ENCODE measurements at regions not wholly inside any gene's neighbourhood (a gene's known extent, or its start where the extent isn't known, plus 50 kb on each side); places are given as distances from the start of the nearest gene placed in this dataset.

DNA sequence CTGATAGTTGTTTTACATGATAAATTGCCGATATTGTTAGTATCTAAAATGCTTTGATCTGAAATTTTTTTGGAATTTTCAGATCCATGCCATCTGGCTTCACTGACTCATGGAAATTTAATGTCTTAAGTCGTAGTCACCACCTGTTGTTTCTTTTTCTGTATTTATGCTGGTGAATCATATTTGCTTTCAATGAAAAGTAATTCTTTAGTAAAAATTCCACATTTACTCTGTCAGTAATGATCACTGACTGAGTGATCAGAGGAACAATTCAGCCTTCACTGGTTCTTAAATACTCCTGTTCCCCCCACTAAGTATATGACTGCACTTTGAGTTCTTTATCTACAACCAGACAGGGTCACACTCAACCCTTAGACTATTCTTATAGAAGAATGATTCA lies 185.6 kb upstream of the NRIP1 start:
- Histone ChIP-seq H3K27ac (ENCODE audit: low read depth in 1 of 2, low read length in 2 of 2) (no peak overlapping the region), H3K9me3 (ENCODE audit: control insufficient read depth, low read length) (no peaks in the 10 kb centered on the region), H3K36me3 (ENCODE audit: control insufficient read depth in 1 of 2, insufficient read depth in 2 of 2, low read length in 1 of 2) (no peaks in the 10 kb centered on the region), H3K4me3 (ENCODE audit: low read length in 2 of 2) (no peak overlapping the region), H3K27me3 (ENCODE audit: control insufficient read depth in 1 of 2, insufficient read depth in 2 of 2, low read length in 1 of 2) (no peaks in the 10 kb centered on the region), H3K4me1 (ENCODE audit: control insufficient read depth in 1 of 2, insufficient read depth in 2 of 2, low read length in 2 of 2) (no peaks in the 10 kb centered on the region)
- 67 to 78% methylated on average over 2 of the region's 2 CpGs for WGBS, 2 donors
- DNase-seq (no peak), ATAC-seq (ENCODE audit: low FRiP score) (no peak)
- intact Hi-C loops (cut with DNase I), result no loop called here

DNA sequence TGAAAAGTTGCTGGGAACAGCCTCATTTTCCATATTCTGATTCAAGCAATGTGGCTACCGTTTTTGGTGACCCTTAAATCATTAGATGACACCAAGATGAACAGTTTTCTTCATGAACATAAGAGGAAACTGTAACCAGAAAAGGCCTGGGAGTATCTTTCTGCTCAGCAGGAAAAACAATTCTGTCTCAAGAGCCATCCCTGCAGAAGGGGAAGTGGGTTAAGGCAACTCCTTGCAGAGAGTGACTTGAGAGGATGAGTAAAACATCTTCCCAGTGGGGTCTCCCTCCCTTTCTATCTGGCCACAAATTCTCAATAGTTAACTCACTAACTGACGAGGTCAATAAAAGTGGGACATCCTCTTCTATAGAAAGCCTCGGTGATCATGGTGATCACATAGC lies 187.6 kb upstream of the NRIP1 start:
- Histone ChIP-seq H3K9me3 (ENCODE audit: control insufficient read depth, low read length) (no peaks in the 10 kb centered on the region), H3K27me3 (ENCODE audit: control insufficient read depth in 1 of 2, insufficient read depth in 2 of 2, low read length in 1 of 2) (no peaks in the 10 kb centered on the region), H3K4me1 (ENCODE audit: control insufficient read depth in 1 of 2, insufficient read depth in 2 of 2, low read length in 2 of 2) (no peaks in the 10 kb centered on the region), H3K4me3 (ENCODE audit: low read length in 2 of 2) (no peak overlapping the region), H3K27ac (ENCODE audit: low read depth in 1 of 2, low read length in 2 of 2) (no peak overlapping the region), H3K36me3 (ENCODE audit: control insufficient read depth in 1 of 2, insufficient read depth in 2 of 2, low read length in 1 of 2) (no peaks in the 10 kb centered on the region)
- intact Hi-C loops (cut with DNase I), result no loop called here
- ATAC-seq (ENCODE audit: low FRiP score) (no peak), DNase-seq (no peak)
- WGBS, 2 donors, result 70 to 76% methylated on average over 3 of the region's 3 CpGs

DNA sequence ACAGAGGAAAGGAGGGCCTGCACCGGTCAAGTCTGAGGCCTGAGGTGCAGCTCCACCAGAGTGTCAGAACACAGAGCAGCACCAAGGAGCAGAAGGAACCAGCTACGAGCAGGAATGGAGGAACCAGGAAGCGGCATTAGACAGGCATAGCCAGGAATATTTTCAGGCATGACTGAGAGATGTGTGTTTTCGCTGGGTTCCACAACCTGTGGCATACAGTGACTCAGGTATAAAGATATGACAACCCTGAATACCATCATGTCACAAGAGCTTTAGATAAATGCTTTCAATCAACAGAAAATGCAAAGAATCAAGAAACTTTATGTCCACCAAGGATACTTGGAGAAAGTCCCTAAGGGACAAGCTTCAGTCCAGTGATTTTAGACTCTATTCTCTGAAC lies 189.3 kb upstream of the NRIP1 start:
- H3K4me3 ChIP-seq (ENCODE audit: low read length in 2 of 2), result no peak overlapping the region
- no peaks in the 10 kb centered on the region for H3K9me3 ChIP-seq (ENCODE audit: control insufficient read depth, low read length)
- WGBS, 2 donors, result 93 to 95% methylated on average over 4 of the region's 4 CpGs
- intact Hi-C loops (cut with DNase I), result no loop called here
- no peak overlapping the region for H3K27ac ChIP-seq (ENCODE audit: low read depth in 1 of 2, low read length in 2 of 2)
- ATAC-seq (ENCODE audit: low FRiP score) (no peak), DNase-seq (no peak)
- no peaks in the 10 kb centered on the region for H3K4me1 ChIP-seq (ENCODE audit: control insufficient read depth in 1 of 2, insufficient read depth in 2 of 2, low read length in 2 of 2)
- H3K36me3 ChIP-seq (ENCODE audit: control insufficient read depth in 1 of 2, insufficient read depth in 2 of 2, low read length in 1 of 2), result no peaks in the 10 kb centered on the region
- no peaks in the 10 kb centered on the region for H3K27me3 ChIP-seq (ENCODE audit: control insufficient read depth in 1 of 2, insufficient read depth in 2 of 2, low read length in 1 of 2)

DNA sequence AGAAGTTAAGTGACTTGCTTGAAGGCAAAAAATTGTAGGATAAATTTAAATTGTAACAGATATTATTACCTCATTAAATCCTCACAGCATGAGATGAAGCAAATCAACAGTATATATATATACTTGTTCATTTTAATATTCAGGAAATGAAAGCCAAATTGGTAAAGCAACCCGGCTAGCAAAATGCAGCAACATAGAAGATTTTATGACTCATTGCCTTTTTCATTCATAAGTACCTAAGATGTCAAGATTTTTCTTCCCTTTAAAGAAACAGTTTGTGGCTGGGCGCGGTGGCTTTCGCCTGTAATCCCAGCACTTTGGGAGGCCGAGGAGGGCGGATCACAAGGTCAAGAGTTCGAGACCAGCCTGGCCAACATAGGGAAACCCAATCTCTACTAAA lies 190.5 kb upstream of the NRIP1 start:
- Histone ChIP-seq H3K9me3 (ENCODE audit: control insufficient read depth, low read length) (no peaks in the 10 kb centered on the region), H3K27me3 (ENCODE audit: control insufficient read depth in 1 of 2, insufficient read depth in 2 of 2, low read length in 1 of 2) (no peaks in the 10 kb centered on the region), H3K4me1 (ENCODE audit: control insufficient read depth in 1 of 2, insufficient read depth in 2 of 2, low read length in 2 of 2) (no peaks in the 10 kb centered on the region), H3K4me3 (ENCODE audit: low read length in 2 of 2) (no peak overlapping the region), H3K27ac (ENCODE audit: low read depth in 1 of 2, low read length in 2 of 2) (no peak overlapping the region), H3K36me3 (ENCODE audit: control insufficient read depth in 1 of 2, insufficient read depth in 2 of 2, low read length in 1 of 2) (no peaks in the 10 kb centered on the region)
- 88 to 97% methylated on average over 7 of the region's 7 CpGs for WGBS, 2 donors
- intact Hi-C loops (cut with DNase I), result no loop called here
- DNase-seq, result no peak
- no peak for ATAC-seq (ENCODE audit: low FRiP score)

DNA sequence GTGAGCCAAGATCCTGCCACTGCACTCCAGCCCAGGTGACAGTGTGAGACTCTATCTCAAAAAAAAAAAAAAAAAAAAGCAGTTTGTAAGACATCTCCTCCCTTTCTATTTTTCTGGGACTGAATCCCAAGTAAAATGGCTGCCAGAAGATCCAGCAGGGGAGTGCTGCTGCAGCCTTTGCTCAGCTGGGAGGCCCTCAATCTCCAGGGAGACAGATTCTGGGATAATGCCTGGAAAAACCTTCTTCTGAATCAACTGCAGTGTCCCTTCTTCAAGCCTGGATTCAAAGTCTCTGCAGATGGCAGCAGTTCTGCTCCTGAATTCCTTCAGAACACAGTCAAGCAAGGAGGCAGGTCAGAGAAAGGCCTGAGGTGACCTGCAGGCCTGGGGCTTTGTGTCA lies 191.0 kb upstream of the NRIP1 start:
- H3K9me3 ChIP-seq (ENCODE audit: control insufficient read depth, low read length), result no peaks in the 10 kb centered on the region
- H3K4me1 ChIP-seq (ENCODE audit: control insufficient read depth in 1 of 2, insufficient read depth in 2 of 2, low read length in 2 of 2), result no peaks in the 10 kb centered on the region
- no peak overlapping the region for H3K27ac ChIP-seq (ENCODE audit: low read depth in 1 of 2, low read length in 2 of 2)
- DNase-seq, result no peak
- intact Hi-C loops (cut with DNase I), result no loop called here
- no peak for ATAC-seq (ENCODE audit: low FRiP score)
- no peaks in the 10 kb centered on the region for H3K36me3 ChIP-seq (ENCODE audit: control insufficient read depth in 1 of 2, insufficient read depth in 2 of 2, low read length in 1 of 2)
- no peaks in the 10 kb centered on the region for H3K27me3 ChIP-seq (ENCODE audit: control insufficient read depth in 1 of 2, insufficient read depth in 2 of 2, low read length in 1 of 2)
- no peak overlapping the region for H3K4me3 ChIP-seq (ENCODE audit: low read length in 2 of 2)

DNA sequence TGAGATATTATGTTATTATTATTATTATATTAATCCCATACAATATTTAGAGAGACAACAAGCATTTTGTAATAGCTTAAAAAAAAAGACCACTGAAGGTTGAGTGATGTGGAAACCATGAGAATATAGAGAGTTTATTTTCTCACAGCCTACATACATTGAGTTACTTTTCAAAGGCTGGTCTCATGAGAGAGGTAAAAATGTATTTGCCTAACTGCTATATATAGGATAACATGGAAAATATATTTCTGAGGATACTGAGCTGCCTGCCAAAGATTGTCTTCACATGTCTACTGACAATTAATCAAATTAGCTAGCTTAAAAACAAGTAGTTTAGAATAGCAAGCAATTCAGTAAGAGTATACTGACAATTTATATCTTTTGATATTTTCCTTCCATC lies 192.2 kb upstream of the NRIP1 start:
- no peak overlapping the region for H3K27ac ChIP-seq (ENCODE audit: low read depth in 1 of 2, low read length in 2 of 2)
- H3K27me3 ChIP-seq (ENCODE audit: control insufficient read depth in 1 of 2, insufficient read depth in 2 of 2, low read length in 1 of 2), result no peaks in the 10 kb centered on the region
- intact Hi-C loops (cut with DNase I), result no loop called here
- H3K36me3 ChIP-seq (ENCODE audit: control insufficient read depth in 1 of 2, insufficient read depth in 2 of 2, low read length in 1 of 2), result no peaks in the 10 kb centered on the region
- no peak for DNase-seq
- no peaks in the 10 kb centered on the region for H3K4me1 ChIP-seq (ENCODE audit: control insufficient read depth in 1 of 2, insufficient read depth in 2 of 2, low read length in 2 of 2)
- H3K4me3 ChIP-seq (ENCODE audit: low read length in 2 of 2), result no peak overlapping the region
- no peaks in the 10 kb centered on the region for H3K9me3 ChIP-seq (ENCODE audit: control insufficient read depth, low read length)
- ATAC-seq (ENCODE audit: low FRiP score), result no peak

DNA sequence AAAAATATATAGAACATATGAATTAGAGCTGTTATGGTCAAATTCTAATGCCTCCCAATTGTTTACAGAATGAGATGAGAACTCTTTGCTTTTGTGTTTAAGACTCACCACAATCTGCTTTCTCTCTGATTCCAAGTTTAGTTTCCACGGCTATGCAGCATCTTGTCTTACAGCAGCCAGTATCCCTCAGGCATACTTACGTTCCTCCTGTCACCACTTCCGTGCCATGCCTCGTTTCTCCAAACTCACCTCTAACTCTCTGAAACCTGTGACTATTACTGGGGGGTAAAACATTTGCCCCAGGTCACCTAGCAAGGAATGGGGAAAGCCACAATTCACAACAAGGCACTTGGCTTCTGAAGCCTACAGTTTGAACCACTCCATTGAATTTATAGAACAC lies 192.8 kb upstream of the NRIP1 start:
- no peaks in the 10 kb centered on the region for H3K4me1 ChIP-seq (ENCODE audit: control insufficient read depth in 1 of 2, insufficient read depth in 2 of 2, low read length in 2 of 2)
- no peak overlapping the region for H3K27ac ChIP-seq (ENCODE audit: low read depth in 1 of 2, low read length in 2 of 2)
- no peaks in the 10 kb centered on the region for H3K27me3 ChIP-seq (ENCODE audit: control insufficient read depth in 1 of 2, insufficient read depth in 2 of 2, low read length in 1 of 2)
- no peaks in the 10 kb centered on the region for H3K9me3 ChIP-seq (ENCODE audit: control insufficient read depth, low read length)
- ATAC-seq (ENCODE audit: low FRiP score), result no peak
- H3K36me3 ChIP-seq (ENCODE audit: control insufficient read depth in 1 of 2, insufficient read depth in 2 of 2, low read length in 1 of 2), result no peaks in the 10 kb centered on the region
- no peak overlapping the region for H3K4me3 ChIP-seq (ENCODE audit: low read length in 2 of 2)
- intact Hi-C loops (cut with DNase I), result no loop called here
- DNase-seq, result no peak
- WGBS, 2 donors, result 85 to 86% methylated on average over 4 of the region's 4 CpGs

DNA sequence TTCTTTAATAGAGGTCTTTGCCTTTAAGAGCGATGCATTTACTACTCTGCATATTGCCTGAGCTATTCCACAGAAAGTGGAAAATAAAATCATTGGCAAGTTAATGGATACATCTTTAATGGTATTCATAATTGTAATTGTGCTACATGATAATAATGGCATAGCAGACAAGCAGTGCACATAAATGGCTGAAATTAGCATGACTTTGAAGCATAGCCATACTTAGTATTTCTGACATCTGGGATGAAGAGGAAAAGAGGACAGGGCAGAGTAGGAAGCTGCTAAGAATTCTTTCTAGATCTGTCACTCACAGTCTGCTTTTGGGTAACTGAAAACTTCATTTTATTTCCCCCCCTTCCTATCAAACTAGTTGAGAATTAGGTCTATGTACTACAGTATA lies 195.0 kb upstream of the NRIP1 start:
- WGBS, 2 donors, result 98% methylated on average over 1 of the region's 1 CpG
- H3K27me3 ChIP-seq (ENCODE audit: control insufficient read depth in 1 of 2, insufficient read depth in 2 of 2, low read length in 1 of 2), result no peaks in the 10 kb centered on the region
- H3K36me3 ChIP-seq (ENCODE audit: control insufficient read depth in 1 of 2, insufficient read depth in 2 of 2, low read length in 1 of 2), result no peaks in the 10 kb centered on the region
- no peaks in the 10 kb centered on the region for H3K9me3 ChIP-seq (ENCODE audit: control insufficient read depth, low read length)
- H3K27ac ChIP-seq (ENCODE audit: low read depth in 1 of 2, low read length in 2 of 2), result no peak overlapping the region
- no peaks in the 10 kb centered on the region for H3K4me1 ChIP-seq (ENCODE audit: control insufficient read depth in 1 of 2, insufficient read depth in 2 of 2, low read length in 2 of 2)
- no peak overlapping the region for H3K4me3 ChIP-seq (ENCODE audit: low read length in 2 of 2)
- ATAC-seq (ENCODE audit: low FRiP score), result no peak
- DNase-seq, result no peak
- intact Hi-C loops (cut with DNase I), result no loop called here

DNA sequence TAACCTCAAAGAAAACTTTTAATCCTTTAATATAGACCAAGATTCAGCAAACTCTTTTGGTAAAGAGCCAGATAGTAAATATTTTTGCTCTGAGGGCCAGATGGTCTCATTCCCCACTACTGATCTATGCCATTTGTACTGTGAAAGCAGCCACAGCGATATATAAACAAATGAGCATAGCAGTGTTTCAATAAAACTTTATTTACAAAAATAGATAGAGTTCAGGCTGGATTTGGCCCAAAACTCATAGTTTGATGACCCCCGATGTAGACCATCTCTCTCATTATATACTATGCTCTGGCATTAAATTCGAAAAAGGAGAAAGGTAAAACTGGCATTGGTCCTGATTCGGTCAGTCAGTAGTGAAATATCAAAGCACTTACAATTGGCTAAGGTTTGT lies 195.8 kb upstream of the NRIP1 start:
- WGBS, 2 donors, result 86 to 88% methylated on average over 4 of the region's 4 CpGs
- no peaks in the 10 kb centered on the region for H3K27me3 ChIP-seq (ENCODE audit: control insufficient read depth in 1 of 2, insufficient read depth in 2 of 2, low read length in 1 of 2)
- H3K36me3 ChIP-seq (ENCODE audit: control insufficient read depth in 1 of 2, insufficient read depth in 2 of 2, low read length in 1 of 2), result no peaks in the 10 kb centered on the region
- no peak for ATAC-seq (ENCODE audit: low FRiP score)
- DNase-seq, result no peak
- intact Hi-C loops (cut with DNase I), result no loop called here
- no peaks in the 10 kb centered on the region for H3K4me1 ChIP-seq (ENCODE audit: control insufficient read depth in 1 of 2, insufficient read depth in 2 of 2, low read length in 2 of 2)
- no peak overlapping the region for H3K4me3 ChIP-seq (ENCODE audit: low read length in 2 of 2)
- no peaks in the 10 kb centered on the region for H3K9me3 ChIP-seq (ENCODE audit: control insufficient read depth, low read length)
- no peak overlapping the region for H3K27ac ChIP-seq (ENCODE audit: low read depth in 1 of 2, low read length in 2 of 2)
